ENCODE measurements at regions not wholly inside any gene's neighbourhood (a gene's known extent, or its start where the extent isn't known, plus 50 kb on each side); places are given as distances from the start of the nearest gene placed in this dataset.

DNA sequence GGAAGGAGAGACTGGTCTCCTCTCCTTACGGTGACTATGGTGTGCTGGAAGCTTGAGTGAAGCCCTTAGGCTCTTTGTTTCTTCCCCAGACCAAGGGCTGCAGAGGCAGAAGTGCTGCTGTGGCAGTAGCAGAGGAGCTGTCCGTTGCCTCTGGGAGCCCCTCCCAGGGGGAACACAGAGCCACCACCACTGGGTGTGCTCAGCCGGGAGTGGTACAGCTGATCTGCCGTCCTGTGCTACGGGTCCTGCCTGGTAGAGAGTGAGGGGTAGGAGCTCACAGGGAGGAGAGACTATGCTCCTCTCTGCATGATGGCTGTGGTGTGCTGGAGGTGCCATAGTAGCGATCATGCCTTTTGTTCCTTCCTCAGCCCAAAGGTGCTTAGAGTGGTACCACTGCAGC is 318.7 kb downstream of the DOK5 start:
- Histone ChIP-seq H4K91ac (ENCODE audit: insufficient read length, low read depth, low read length) (no peak overlapping the region), H3K23me2 (ENCODE audit: insufficient read length, low read depth, low read length, poor library complexity, severe bottlenecking) (no peaks in the 10 kb centered on the region), H2AK5ac (ENCODE audit: insufficient read length, low read length) (no peak overlapping the region), H3K4me1 (ENCODE audit: insufficient read depth, low read length) (no peaks in the 10 kb centered on the region), H2BK20ac (ENCODE audit: low read depth, low read length, poor library complexity, severe bottlenecking) (no peak overlapping the region), H3K9me3 (ENCODE audit: control insufficient read depth, low read depth, low read length) (no peaks in the 10 kb centered on the region), H3K4me2 (ENCODE audit: insufficient read depth, insufficient read length, low read length) (no peak overlapping the region), H3K79me1 (ENCODE audit: insufficient read depth, low read depth, low read length, poor library complexity, severe bottlenecking) (no peaks in the 10 kb centered on the region), H3K79me2 (ENCODE audit: insufficient read depth, low read length) (no peaks in the 10 kb centered on the region), H4K5ac (ENCODE audit: insufficient read length, low read depth, low read length) (no peak overlapping the region), H4K20me1 (ENCODE audit: control insufficient read depth, insufficient read depth, insufficient read length) (no peaks in the 10 kb centered on the region), H3K9ac (ENCODE audit: extremely low read depth, insufficient read length, low read length) (no peak overlapping the region), H2BK120ac (ENCODE audit: low read depth, low read length, poor library complexity, severe bottlenecking) (no peak overlapping the region), H2AFZ (ENCODE audit: low read length) (no peak overlapping the region), H3K23ac (ENCODE audit: insufficient read length, low read depth, low read length) (no peak overlapping the region), H3K14ac (ENCODE audit: insufficient read depth, low read length) (no peak overlapping the region), H3K56ac (ENCODE audit: insufficient read length, low read depth, low read length) (no peak overlapping the region), H3K27me3 (ENCODE audit: insufficient read depth, low read length) (no peaks in the 10 kb centered on the region), H3K18ac (ENCODE audit: insufficient read length, low read depth, low read length) (no peak overlapping the region), H3K27ac (ENCODE audit: insufficient read length, low read depth, low read length) (no peak overlapping the region), H2BK5ac (ENCODE audit: insufficient read length, low read length) (no peak overlapping the region), H3K4ac (ENCODE audit: low read depth, low read length) (no peak overlapping the region), H4K8ac (replicated peaks; ENCODE audit: insufficient read length, low read depth, low read length) (no peak overlapping the region), H2BK12ac (ENCODE audit: insufficient read length, low read depth, low read length) (no peak overlapping the region), H2BK15ac (ENCODE audit: low read depth, low read length) (no peak overlapping the region), H3T11ph (ENCODE audit: low read length) (no peak overlapping the region)
- H3K4me3 Mint-ChIP-seq = no peak overlapping the region
- peaks cover 1 to 12% of the 10 kb centered on the region in 2 experiments; a peak in 3 of 5 replicates for H3K9me3 Mint-ChIP-seq
- H3K36me3 Mint-ChIP-seq (ENCODE audit: insufficient read depth in 1 of 3, low read depth in 3 of 3) = no peaks in the 10 kb centered on the region
- WGBS (ENCODE audit: extremely low coverage, insufficient read length, low lambda C conversion rate) = no CpG with 5 or more reads among the region's 6 CpGs
- DNase-seq = peak; percentile 31
- no peak overlapping the region for H3K27ac Mint-ChIP-seq
- TF ChIP-seq, protein P1, sequence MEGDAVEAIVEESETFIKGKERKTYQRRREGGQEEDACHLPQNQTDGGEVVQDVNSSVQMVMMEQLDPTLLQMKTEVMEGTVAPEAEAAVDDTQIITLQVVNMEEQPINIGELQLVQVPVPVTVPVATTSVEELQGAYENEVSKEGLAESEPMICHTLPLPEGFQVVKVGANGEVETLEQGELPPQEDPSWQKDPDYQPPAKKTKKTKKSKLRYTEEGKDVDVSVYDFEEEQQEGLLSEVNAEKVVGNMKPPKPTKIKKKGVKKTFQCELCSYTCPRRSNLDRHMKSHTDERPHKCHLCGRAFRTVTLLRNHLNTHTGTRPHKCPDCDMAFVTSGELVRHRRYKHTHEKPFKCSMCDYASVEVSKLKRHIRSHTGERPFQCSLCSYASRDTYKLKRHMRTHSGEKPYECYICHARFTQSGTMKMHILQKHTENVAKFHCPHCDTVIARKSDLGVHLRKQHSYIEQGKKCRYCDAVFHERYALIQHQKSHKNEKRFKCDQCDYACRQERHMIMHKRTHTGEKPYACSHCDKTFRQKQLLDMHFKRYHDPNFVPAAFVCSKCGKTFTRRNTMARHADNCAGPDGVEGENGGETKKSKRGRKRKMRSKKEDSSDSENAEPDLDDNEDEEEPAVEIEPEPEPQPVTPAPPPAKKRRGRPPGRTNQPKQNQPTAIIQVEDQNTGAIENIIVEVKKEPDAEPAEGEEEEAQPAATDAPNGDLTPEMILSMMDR (conservative IDR thresholded peaks at IDR 0.05) = no peak
- H3K4me1 Mint-ChIP-seq = 0 out of 4 replicates have a peak, but pooled peaks cover 0 to 2% of the 10 kb centered on the region in 2 experiments
- no peaks in the 10 kb centered on the region for H3K27me3 Mint-ChIP-seq (ENCODE audit: low read depth)

All from H9 (cell line).